RPMI8226 (cell line): ENCODE measurements at regions not wholly inside any gene's neighbourhood (a gene's known extent, or its start where the extent isn't known, plus 50 kb on each side); places are given as distances from the start of the nearest gene placed in this dataset.
"Not testable (repeated sequence)": the region's sequence is repeated elsewhere in the genome, so short reads cannot be mapped to it uniquely, and the experiment has no call there.

Experiments
- DNase-seq: peaks from one replicate; pipeline ENCODE4 v3.0.0-alpha.2; 2015

DNA sequence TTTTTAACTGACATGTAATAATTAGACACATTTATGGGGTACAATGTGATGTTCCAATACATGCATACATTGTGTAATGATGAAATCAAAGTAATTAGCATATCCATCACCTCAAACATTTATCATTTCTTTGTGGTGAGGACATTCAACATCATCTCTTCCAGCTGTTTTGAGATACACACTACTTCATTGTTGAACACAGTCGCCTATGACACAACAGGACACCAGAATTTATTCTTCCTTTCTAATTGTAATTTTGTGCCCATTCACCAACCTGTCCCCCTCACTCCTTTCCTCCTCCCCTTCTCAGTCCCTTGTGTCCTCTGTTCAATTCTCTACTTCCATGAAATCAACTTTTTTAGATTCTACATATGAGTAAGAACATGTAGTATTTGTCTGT lies 113.4 kb upstream of the CBLB start:
- DNase-seq = no peak

DNA sequence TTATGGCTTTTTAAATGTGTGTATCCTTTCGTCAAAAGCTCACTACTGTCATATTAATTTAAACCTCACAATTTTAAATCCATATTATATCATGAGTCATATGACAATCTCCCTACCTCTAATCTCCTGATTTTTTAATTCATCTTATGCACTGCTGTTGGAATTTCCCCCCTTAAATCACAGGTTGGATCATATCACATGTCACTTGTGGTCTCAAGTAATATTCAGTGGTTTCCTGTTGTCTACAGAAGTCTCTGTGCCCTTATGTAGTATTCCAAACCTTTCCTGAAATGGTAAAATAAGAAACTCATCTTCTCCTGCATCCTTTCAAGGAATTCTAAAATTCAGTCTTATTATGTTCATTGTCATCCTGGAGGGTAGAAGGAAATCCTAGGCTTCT lies 116.0 kb upstream of the CBLB start:
- no peak for DNase-seq

DNA sequence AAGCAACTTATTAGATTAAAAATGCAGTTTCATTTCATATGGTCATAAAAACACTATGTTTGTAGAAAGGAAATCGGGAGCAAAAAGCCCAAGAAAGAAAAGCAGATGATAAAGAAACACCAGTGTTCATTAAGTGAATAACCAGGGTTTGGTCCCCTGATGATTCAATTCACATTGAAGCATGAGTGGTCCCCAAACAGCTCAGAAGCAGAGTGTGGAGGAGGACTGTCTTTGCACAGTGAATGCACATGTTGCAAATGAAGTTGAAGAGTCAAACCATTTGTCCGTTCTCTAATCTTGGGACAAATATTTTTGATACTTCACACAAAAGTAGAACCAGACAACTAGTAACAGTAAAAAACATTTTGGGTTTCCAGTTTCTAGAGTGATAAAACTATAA lies 117.5 kb upstream of the CBLB start:
- not testable (repeated sequence) for DNase-seq

DNA sequence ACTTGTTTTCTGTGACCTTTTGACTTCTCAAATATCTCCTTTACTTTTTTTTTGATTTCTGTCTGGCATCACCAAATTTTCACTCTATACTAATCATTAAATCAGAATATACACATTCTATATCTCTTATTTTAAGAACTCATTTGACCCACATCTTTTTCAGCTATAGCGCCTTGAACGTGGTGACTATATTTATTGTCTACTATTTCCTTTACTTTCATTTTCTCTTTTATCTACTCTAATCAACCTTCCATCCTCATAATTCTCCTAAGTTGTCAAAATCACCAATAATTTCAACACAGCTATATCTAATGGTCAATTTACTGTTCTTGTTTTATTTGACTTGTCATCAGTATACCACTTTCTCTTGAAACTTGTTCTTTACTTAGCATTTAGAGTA lies 119.0 kb upstream of the CBLB start:
- no peak for DNase-seq

- no peak for DNase-seq
Measured at GRCh38 chr3:105988540-105989212, 119.9 kb upstream of the CBLB start.

- no peak for DNase-seq
Measured at GRCh38 chr3:105996781-105997180, 128.0 kb upstream of the CBLB start.

GRCh38 chr3:105997466-105997799 lies 128.6 kb upstream of the CBLB start:
- no peak for DNase-seq

GRCh38 chr3:105997800-105998526 lies 129.2 kb upstream of the CBLB start:
- no peak for DNase-seq

- no peak for DNase-seq
Measured at GRCh38 chr3:105999856-106000255, 131.0 kb upstream of the CBLB start.

DNA sequence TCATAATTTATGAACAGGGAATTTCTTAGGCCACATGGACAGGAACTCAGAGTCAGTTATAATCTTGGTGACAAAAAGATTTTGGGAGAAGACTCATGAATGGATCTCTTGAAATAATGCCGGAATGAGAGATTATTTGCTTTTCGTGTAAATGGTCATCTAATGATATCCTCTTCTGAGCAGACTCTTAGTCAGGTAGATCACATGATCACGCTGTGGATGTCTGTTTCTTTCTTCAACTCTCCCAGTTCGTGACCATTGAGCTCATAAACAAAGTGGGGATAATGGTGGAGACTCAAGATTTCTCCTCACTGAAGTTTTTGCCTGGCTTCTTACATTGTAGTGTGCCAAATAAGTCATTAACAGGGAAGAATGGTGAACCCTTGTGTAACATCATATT lies 133.1 kb upstream of the CBLB start:
- no peak for DNase-seq

- DNase-seq = no peak
Measured at GRCh38 chr3:106004137-106004681, 135.4 kb upstream of the CBLB start.

DNA sequence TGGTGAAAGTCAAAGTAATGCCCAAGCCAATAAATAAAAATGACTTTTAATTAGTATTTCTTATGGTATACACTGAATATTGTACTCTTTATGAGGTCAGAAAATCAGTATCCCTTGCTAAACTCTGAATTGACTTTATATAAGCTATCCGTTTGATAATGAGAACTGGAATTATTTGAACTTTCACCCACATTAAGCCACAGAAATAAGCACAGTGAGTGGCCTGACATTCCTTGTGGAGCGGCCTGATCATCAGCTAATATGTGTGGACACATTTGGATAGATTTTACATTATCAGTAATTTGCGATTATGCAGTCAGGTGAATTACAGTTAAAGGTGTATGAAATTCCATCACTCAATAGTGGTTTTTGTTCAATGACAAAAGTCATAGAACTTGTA lies 136.0 kb upstream of the CBLB start:
- no peak for DNase-seq

DNA sequence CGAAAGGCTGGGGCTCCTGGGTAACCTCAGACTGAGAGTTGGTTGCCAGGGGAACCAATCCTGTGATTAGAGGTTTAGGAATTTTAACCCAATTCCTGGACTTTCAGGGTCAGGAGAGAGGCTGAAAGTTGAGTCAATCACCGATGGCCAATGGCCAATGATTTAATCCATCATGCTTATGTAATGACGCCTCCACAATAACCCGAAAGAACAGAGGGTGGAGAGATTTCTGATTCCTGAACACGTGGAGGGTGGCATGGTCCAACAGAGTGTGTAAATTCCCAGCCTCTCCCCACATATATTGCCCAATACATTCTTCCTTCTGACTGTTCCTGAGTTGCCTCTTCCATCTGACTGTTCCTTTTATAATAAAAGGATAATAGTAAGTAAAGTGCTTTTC lies 137.2 kb upstream of the CBLB start:
- no peak for DNase-seq

DNA sequence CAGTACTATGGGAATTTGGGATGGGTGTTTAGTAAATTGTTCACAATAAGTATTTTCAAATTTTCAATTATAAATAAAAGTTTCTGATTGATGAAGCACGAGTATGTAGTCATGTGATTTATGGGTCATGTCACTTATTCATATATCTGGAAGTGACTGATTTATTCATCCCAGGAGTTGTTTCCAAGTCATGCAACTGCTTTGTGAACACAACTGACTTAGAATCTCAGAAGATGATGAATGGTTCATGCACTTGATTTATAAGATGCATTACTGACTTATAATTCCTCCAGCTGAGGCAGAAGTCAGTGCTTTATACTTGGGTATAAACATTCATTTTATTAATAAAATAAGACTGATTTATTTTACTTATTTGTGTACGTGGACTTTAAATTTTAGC lies 137.8 kb upstream of the CBLB start:
- no peak for DNase-seq

GRCh38 chr3:106007512-106007911 lies 138.7 kb upstream of the CBLB start:
- DNase-seq = no peak

GRCh38 chr3:106008766-106009165 lies 140.0 kb upstream of the CBLB start:
- DNase-seq = no peak

GRCh38 chr3:106010829-106011228 lies 142.0 kb upstream of the CBLB start:
- no peak for DNase-seq

DNA sequence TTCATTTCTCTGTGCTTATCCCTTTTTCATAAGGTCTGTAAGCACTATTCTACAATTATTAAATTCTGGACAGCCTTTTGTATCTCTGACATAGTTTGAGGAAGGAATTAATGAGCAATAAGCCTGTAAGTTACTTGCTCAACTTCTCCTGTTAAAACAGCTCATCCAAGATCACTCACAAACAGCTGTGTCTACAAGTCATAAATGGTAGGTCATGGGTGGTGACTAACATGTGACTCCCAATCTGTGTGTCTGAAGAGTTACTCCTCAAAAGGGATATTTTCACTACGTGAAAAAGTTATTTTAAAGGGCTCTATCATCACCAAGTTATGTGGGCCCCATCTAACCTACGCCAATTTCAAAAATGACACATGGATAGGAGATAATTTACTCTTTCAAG lies 145.2 kb upstream of the CBLB start:
- no peak for DNase-seq

DNA sequence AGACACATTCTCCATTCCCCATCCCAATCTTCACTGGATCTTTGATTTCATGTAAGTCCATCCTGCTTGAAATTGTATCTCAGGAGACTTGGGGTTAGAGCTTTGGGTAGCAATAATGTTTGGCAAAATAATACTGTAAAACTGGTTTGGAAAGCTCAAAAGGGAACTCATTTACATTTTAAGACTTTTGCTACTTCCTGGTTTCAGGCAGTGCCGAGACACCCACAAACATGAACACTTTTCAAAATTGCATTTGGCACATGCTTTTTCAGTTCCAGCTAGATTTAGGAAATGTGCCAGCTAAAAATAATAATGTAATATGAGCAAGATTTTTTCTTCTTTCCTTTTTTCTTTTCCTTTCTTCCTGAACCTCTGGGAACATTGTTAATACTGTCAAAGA lies 145.7 kb upstream of the CBLB start:
- DNase-seq = no peak

- DNase-seq = no peak
Measured at GRCh38 chr3:106014971-106015370, 146.2 kb upstream of the CBLB start.

DNA sequence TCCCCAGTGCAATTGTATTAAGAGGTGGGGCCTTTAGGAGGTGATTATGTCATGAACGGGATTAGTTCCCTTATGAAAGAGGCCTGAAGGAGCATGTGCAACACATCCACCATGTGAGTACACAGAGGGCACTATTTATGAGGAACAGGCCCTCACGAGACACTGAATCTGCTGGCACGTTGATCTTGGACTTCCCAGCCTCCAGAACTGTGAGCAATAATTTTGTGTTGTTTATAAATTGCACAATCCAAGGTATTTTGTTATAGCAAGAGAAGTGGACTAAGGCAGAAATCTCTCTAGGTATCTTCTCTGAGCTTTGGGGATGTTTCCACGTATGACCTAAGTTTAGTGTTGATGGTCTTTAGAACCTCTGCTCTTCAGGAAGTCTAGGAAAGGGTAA lies 149.3 kb upstream of the CBLB start:
- no peak for DNase-seq

- DNase-seq = no peak
Measured at GRCh38 chr3:106018929-106019550, 150.2 kb upstream of the CBLB start.

DNA sequence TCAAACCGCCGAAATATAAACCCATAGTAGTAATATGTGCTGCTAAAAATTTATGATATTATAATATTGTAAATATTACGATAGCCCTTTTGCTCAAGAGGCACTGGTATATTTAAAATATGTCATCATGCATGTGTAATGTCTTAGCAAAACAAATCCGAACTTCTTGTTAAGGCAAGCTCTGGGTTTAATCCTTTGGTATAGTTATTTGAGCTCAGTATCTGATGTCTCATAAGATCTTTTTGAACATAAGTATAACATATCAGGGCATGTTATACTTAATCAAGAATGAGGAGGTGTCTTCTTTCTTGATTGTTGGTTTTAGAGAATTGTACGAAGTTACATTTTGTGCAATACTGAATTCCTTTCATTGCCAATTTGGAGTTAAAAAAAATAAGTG lies 154.1 kb upstream of the CBLB start:
- DNase-seq = no peak

DNA sequence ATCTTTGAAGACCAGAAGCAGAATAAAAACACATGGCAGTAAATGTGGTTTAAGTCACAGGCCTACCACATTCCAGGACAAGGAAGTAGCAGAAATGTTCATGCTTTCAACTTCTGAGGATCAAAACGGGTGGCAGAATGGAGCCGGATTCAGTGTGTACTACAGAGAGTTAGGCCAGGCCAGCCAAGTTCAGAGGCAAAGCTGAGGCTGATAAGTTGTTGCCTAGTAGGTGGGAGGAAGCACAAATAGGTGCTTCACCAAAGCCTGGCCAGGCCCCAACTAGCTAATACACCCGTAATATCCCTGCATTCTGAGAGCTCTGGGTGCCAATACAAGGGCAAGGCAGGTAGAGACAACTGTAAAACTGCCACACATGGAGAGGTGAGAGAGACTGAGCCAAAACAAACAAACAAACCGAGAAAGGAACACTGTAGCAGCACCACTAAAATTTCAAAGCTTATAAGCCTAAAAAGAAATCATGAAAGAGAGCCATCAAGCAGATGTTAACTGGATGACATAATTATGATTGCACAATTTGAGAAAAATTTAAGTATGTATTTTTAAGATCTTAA lies 156.4 kb upstream of the CBLB start:
- no peak for DNase-seq
